Mesenchymal stem cell (in vitro differentiated cells and primary cell): ENCODE measurements at regions not wholly inside any gene's neighbourhood (a gene's known extent, or its start where the extent isn't known, plus 50 kb on each side); places are given as distances from the start of the nearest gene placed in this dataset.
"Not testable (repeated sequence)": the region's sequence is repeated elsewhere in the genome, so short reads cannot be mapped to it uniquely, and the experiment has no call there.

ENCODE experiments used
- DNase-seq: peaks from one replicate; pipeline ENCODE4 v3.0.0-alpha.2; 2013
- H2AFZ ChIP-seq: one replicate; pipeline ENCODE4 v1.6.1; 2013; ENCODE audit warnings: low read depth, mild to moderate bottlenecking, control low read depth, inconsistent platforms, low read length, moderate library complexity
- H2AK5ac ChIP-seq: 2 replicates; pipeline ENCODE4 v1.6.1; 2013; ENCODE audit warnings: low read length, moderate library complexity, mild to moderate bottlenecking, inconsistent platforms; ENCODE audit not compliant: severe bottlenecking
- H2BK120ac ChIP-seq: one replicate; pipeline ENCODE4 v1.6.1; 2013; ENCODE audit warnings: low read depth, mild to moderate bottlenecking, inconsistent platforms, low read length, moderate library complexity
- H2BK12ac ChIP-seq, 2 experiments: one replicate each; pipeline ENCODE4 v1.6.1; 2013; ENCODE audit warnings: inconsistent platforms in 2 of 2, low read length in 2 of 2, mild to moderate bottlenecking in 2 of 2, moderate library complexity in 2 of 2, control low read depth in 1 of 2
- H2BK15ac ChIP-seq: one replicate; pipeline ENCODE4 v1.6.1; 2013; ENCODE audit warnings: mild to moderate bottlenecking, low read depth, inconsistent platforms; ENCODE audit not compliant: poor library complexity, severe bottlenecking
- H2BK5ac ChIP-seq: 2 replicates; pipeline ENCODE4 v1.6.1; 2013; ENCODE audit warnings: low read depth, mild to moderate bottlenecking, low read length, control low read depth, inconsistent platforms; ENCODE audit not compliant: poor library complexity, severe bottlenecking
- H3K14ac ChIP-seq, 2 experiments: one replicate each; pipeline ENCODE4 v1.6.1; 2013; ENCODE audit warnings: inconsistent platforms in 2 of 2, low read length in 2 of 2, control low read depth in 1 of 2, mild to moderate bottlenecking in 1 of 2, moderate library complexity in 1 of 2
- H3K18ac ChIP-seq, 2 experiments: one replicate each; pipeline ENCODE4 v1.6.1; 2013; ENCODE audit warnings: inconsistent platforms in 2 of 2, low read length in 2 of 2, control low read depth in 1 of 2, low read depth in 1 of 2, mild to moderate bottlenecking in 1 of 2
- H3K23ac ChIP-seq, 2 experiments: one replicate each; pipeline ENCODE4 v1.6.1; 2013; ENCODE audit warnings: inconsistent platforms in 2 of 2, low read length in 2 of 2, mild to moderate bottlenecking in 2 of 2, moderate library complexity in 2 of 2, control low read depth in 1 of 2
- H3K27ac ChIP-seq: 2 replicates; pipeline ENCODE4 v1.5.1; 2013; ENCODE audit warnings: mild to moderate bottlenecking, moderate library complexity, low read length, control low read depth, inconsistent platforms; ENCODE audit not compliant: poor library complexity, severe bottlenecking
- H3K27me3 ChIP-seq, 2 experiments: 2 replicates each; pipeline versions ENCODE4 v1.6.1 to v1.7.0; 2013; ENCODE audit warnings: low read length in 2 of 2, mild to moderate bottlenecking in 2 of 2, moderate library complexity in 2 of 2, control low read depth in 1 of 2, inconsistent platforms in 1 of 2; ENCODE audit not compliant: control insufficient read depth in 1 of 2, insufficient read depth in 1 of 2
- H3K36me3 ChIP-seq, 2 experiments: 2 replicates each; pipeline versions ENCODE4 v1.6.1 to v1.7.0; 2013; ENCODE audit warnings: low read length in 2 of 2, control low read depth in 1 of 2, inconsistent platforms in 1 of 2, low read depth in 1 of 2, mild to moderate bottlenecking in 1 of 2; ENCODE audit not compliant: insufficient read depth in 2 of 2, control insufficient read depth in 1 of 2
- H3K4ac ChIP-seq, 2 experiments: one replicate each; pipeline ENCODE4 v1.6.1; 2013; ENCODE audit warnings: inconsistent platforms in 2 of 2, low read length in 2 of 2, mild to moderate bottlenecking in 2 of 2, moderate library complexity in 2 of 2, control low read depth in 1 of 2, low read depth in 1 of 2
- H3K4me1 ChIP-seq: 2 replicates; pipeline ENCODE4 v1.6.1; 2013; ENCODE audit warnings: low read depth, low read length, control low read depth; ENCODE audit not compliant: control insufficient read depth, insufficient read depth
- H3K4me2 ChIP-seq: 2 replicates; pipeline ENCODE4 v1.6.1; 2013; ENCODE audit warnings: low read length, mild to moderate bottlenecking, inconsistent platforms; ENCODE audit not compliant: poor library complexity, severe bottlenecking
- H3K4me3 ChIP-seq, 2 experiments: 2 replicates each; pipeline versions ENCODE4 v1.5.1 to v1.7.0; 2013; ENCODE audit warnings: low read length in 2 of 2, mild to moderate bottlenecking in 2 of 2, control low read depth in 1 of 2, low read depth in 1 of 2; ENCODE audit not compliant: insufficient read depth in 1 of 2
- H3K79me1 ChIP-seq: replicated peaks from 2 replicates; pipeline ENCODE4 v1.6.1; 2013; ENCODE audit warnings: mild to moderate bottlenecking, control low read depth, low read length, inconsistent platforms; ENCODE audit not compliant: poor library complexity, severe bottlenecking
- H3K9ac ChIP-seq: 2 replicates; pipeline ENCODE4 v1.7.0; 2013; ENCODE audit warnings: mild to moderate bottlenecking, low read length, moderate library complexity
- H3K9me3 ChIP-seq: 2 replicates; pipeline ENCODE4 v1.7.0; 2013; ENCODE audit warnings: mild to moderate bottlenecking, low read length; ENCODE audit not compliant: control insufficient read depth
- H4K8ac ChIP-seq: one replicate; pipeline ENCODE4 v1.6.1; 2013; ENCODE audit warnings: inconsistent platforms, mild to moderate bottlenecking, low read length, moderate library complexity
- H4K91ac ChIP-seq: one replicate; pipeline ENCODE4 v1.6.1; 2013; ENCODE audit warnings: mild to moderate bottlenecking, low read length, inconsistent platforms
- WGBS: methylation state at CpG from one replicate; pipeline ENCODE4 v1.1.7; 2013; ENCODE audit warnings: mixed read lengths; 5-methylcytosine and 5-hydroxymethylcytosine counted together

- Histone ChIP-seq H2BK120ac (no peak overlapping the region), H3K4me2 (no peak overlapping the region), H4K8ac (no peak overlapping the region), H3K36me3 (no peaks in the 10 kb centered on the region), H2BK15ac (no peak overlapping the region), H3K27me3 (no peaks in the 10 kb centered on the region), H2AFZ (no peak overlapping the region), H2BK12ac (no peak overlapping the region), H4K91ac (no peak overlapping the region), H3K14ac (no peak overlapping the region), H2AK5ac (no peak overlapping the region), H2BK5ac (no peak overlapping the region), H3K4me3 (no peak overlapping the region), H3K9ac (no peak overlapping the region), H3K4me1 (no peaks in the 10 kb centered on the region), H3K79me1 (no peaks in the 10 kb centered on the region), H3K27ac (no peak overlapping the region), H3K9me3 (peaks cover 21% of the 10 kb centered on the region), H3K18ac (no peak overlapping the region), H3K23ac (no peak overlapping the region), H3K4ac (no peak overlapping the region)
- DNase-seq, result no peak
Measured at GRCh38 chr10:20380401-20380800, 516.7 kb downstream of the NEBL start.

- Histone ChIP-seq H3K9ac (no peak overlapping the region), H3K4me3 (no peak overlapping the region), H3K36me3 (no peaks in the 10 kb centered on the region), H3K27ac (no peak overlapping the region), H3K23ac (no peak overlapping the region), H2BK12ac (no peak overlapping the region), H3K18ac (no peak overlapping the region), H2AK5ac (no peak overlapping the region), H2AFZ (no peak overlapping the region), H3K79me1 (no peaks in the 10 kb centered on the region), H3K14ac (no peak overlapping the region), H3K9me3 (peaks cover 6% of the 10 kb centered on the region), H3K4ac (no peak overlapping the region), H3K27me3 (no peaks in the 10 kb centered on the region), H2BK5ac (no peak overlapping the region), H3K4me1 (no peaks in the 10 kb centered on the region), H2BK15ac (no peak overlapping the region), H4K8ac (no peak overlapping the region), H3K4me2 (no peak overlapping the region), H2BK120ac (no peak overlapping the region), H4K91ac (no peak overlapping the region)
- DNase-seq, result no peak
Measured at GRCh38 chr10:20372748-20373147, 524.4 kb downstream of the NEBL start.

- not testable (repeated sequence) for DNase-seq, H3K4me3 ChIP-seq, H3K27me3 ChIP-seq, H3K18ac ChIP-seq, H2BK5ac ChIP-seq, H3K36me3 ChIP-seq, H3K9me3 ChIP-seq, H2AK5ac ChIP-seq, H4K8ac ChIP-seq, H3K9ac ChIP-seq, H3K23ac ChIP-seq, H3K27ac ChIP-seq, H3K14ac ChIP-seq, H3K4me2 ChIP-seq, H2BK15ac ChIP-seq, H2BK120ac ChIP-seq, H3K4ac ChIP-seq, H2AFZ ChIP-seq, H4K91ac ChIP-seq, H3K79me1 ChIP-seq, H3K4me1 ChIP-seq, H2BK12ac ChIP-seq
- 72% methylated on average over 7 of the region's 7 CpGs for WGBS
Measured at GRCh38 chr10:20370977-20371533, 526.1 kb downstream of the NEBL start.

- Histone ChIP-seq H3K79me1 (no peaks in the 10 kb centered on the region), H3K4me2 (no peak overlapping the region), H2BK120ac (no peak overlapping the region), H4K91ac (no peak overlapping the region), H3K36me3 (no peaks in the 10 kb centered on the region), H2BK5ac (no peak overlapping the region), H3K14ac (no peak overlapping the region), H3K18ac (no peak overlapping the region), H3K27me3 (no peaks in the 10 kb centered on the region), H3K9me3 (peaks cover 6% of the 10 kb centered on the region), H2BK12ac (no peak overlapping the region), H3K4me1 (no peaks in the 10 kb centered on the region), H3K9ac (no peak overlapping the region), H4K8ac (no peak overlapping the region), H3K23ac (no peak overlapping the region), H3K27ac (no peak overlapping the region), H3K4ac (no peak overlapping the region), H2AFZ (no peak overlapping the region), H2AK5ac (no peak overlapping the region), H2BK15ac (no peak overlapping the region), H3K4me3 (no peak overlapping the region)
- 70% methylated on average over 9 of the region's 9 CpGs for WGBS
- DNase-seq, result no peak
Measured at GRCh38 chr10:20369863-20370736, 527.0 kb downstream of the NEBL start.
